Activated gamma-delta T cell treated with Interleukin-2 at 50 U/mL for 16 hours (primary cell): ENCODE measurements at regions not wholly inside any gene's neighbourhood (a gene's known extent, or its start where the extent isn't known, plus 50 kb on each side); places are given as distances from the start of the nearest gene placed in this dataset.
"Not testable (repeated sequence)": the region's sequence is repeated elsewhere in the genome, so short reads cannot be mapped to it uniquely, and the experiment has no call there.

Source experiments
- DNase-seq: peaks from one replicate; pipeline ENCODE4 v3.0.0-alpha.2; 2020

- no peak for DNase-seq
These were observed 1619.4 kb upstream of the SEL1L start for GRCh38 chr14:83153081-83153480.

GRCh38 chr14:83162361-83162929, 1628.8 kb upstream of the SEL1L start:
- DNase-seq = no peak

DNA sequence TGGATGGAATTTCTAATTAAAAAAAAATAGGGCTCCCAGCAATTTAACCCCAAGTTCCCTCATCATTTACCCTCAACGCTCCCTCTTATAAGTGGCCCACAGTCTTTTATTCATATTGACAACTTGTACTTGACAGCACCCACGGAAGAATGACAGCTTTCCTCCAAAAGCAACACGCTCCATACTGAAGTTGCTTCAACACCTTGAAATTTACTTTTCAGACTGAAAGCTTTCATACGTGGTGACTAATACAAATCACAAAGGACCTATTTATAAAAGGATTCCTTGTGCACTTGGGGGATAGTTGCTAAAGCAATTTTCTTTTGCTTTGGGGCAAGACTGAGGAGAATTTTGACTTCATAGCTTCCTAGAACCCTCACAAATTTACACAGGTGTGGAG, 1629.4 kb upstream of the SEL1L start:
- DNase-seq = no peak

DNA sequence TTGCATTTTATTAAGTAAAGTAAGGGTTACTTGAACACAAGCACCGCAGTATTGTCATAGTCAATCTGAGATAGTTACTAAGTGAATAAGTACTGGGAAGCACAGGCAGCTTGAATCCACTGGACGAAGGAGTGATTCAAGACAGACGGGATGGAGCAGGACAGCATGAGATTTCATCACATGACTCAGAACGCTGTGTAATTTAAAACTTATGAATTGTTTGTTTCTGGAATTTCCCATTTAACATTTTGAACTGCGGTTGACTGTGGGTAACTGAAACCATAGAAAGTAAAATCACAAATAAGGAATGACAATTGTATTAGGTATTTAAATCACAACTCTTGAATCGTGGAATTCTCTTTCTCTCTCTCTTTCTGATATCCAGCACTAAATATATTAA, 1630.4 kb upstream of the SEL1L start:
- no peak for DNase-seq

- DNase-seq = no peak
These were observed 1630.9 kb upstream of the SEL1L start for GRCh38 chr14:83164591-83164990.

- DNase-seq = no peak
These were observed 1636.5 kb upstream of the SEL1L start for GRCh38 chr14:83170165-83170564.

DNA sequence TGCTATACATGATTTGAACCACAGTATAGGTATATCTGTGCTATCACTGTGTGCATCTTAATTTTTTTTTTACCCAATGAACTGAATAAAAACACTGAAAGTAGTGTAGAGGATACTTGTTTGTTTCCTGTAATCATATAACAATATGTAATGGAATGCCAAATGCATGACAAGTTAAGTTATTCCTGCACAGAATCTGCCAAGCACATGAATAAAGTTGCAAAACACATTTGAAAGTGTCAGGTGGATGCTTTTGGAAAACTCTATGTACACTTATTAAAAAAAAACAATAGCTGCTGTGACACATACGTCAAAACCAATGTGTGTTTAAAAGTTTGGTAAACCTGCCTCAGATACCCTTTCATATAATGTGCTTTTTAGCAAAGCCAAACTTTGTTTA, 1638.1 kb upstream of the SEL1L start:
- no peak for DNase-seq

- DNase-seq = no peak
These were observed 1638.7 kb upstream of the SEL1L start for GRCh38 chr14:83172363-83172762.

- DNase-seq = no peak
These were observed 1640.0 kb upstream of the SEL1L start for GRCh38 chr14:83173687-83174086.

DNA sequence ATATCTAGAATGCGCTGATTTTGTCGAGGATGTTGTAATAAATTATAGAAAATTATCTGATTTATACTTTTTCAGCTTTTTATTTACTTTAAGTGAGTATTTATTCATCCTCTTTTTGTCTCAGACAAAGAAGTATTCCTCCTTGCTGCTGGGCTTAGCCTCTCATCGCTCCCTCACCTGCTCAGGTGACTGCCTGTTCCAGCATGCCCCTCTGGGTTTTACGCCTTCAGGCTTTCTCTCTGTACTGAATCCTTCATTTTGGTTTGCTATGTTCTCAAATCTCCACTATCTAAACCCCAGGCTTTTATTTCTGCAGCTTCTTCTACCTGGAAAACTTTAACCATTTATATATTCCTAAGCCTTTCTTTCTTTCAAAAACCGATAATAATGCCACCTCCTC, 1650.9 kb upstream of the SEL1L start:
- no peak for DNase-seq

DNA sequence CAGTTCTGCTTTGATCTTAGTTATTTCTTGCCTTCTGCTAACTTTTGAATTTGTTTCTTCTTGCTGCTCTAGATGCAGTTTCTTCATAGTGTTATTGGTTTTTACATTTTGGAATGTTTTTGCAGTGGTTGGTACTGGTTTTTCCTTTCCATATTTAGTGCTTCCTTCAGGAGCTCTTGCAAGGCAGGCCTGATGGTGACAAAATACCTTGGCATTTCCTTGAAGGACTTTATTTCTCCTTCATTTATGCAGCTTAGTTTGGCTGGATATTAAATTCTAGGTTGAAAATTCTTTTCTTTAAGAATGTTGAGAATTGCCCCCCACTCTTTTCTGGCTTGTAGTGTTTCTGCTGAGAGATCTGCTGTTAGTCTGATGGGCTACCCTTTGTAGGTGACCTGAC, 1654.7 kb upstream of the SEL1L start:
- not testable (repeated sequence) for DNase-seq

GRCh38 chr14:83196236-83196635, 1662.6 kb upstream of the SEL1L start:
- no peak for DNase-seq

- no peak for DNase-seq
These were observed 1663.6 kb upstream of the SEL1L start for GRCh38 chr14:83197271-83197670.

DNA sequence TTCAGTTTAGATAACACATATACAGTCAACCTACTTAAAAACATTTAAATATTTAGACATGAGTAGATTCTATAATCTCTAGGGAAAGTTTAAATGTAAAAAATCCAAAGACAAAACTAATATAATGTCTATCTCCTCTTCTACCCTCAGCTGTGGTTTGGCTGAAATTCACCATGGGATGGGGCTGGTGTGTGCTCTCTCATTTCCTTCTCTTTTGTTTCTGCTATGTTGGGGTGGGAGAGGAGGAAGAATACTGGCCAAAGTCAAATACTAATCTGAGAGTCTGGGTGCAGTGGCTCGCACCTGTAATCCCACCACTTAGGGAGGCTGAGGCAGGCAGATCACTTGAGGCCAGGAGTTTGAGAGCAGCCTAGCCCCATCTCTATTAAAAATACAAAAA, 1673.9 kb upstream of the SEL1L start:
- DNase-seq = no peak

GRCh38 chr14:83208341-83208740, 1674.7 kb upstream of the SEL1L start:
- no peak for DNase-seq

- no peak for DNase-seq
These were observed 1683.8 kb upstream of the SEL1L start for GRCh38 chr14:83217492-83217891.

DNA sequence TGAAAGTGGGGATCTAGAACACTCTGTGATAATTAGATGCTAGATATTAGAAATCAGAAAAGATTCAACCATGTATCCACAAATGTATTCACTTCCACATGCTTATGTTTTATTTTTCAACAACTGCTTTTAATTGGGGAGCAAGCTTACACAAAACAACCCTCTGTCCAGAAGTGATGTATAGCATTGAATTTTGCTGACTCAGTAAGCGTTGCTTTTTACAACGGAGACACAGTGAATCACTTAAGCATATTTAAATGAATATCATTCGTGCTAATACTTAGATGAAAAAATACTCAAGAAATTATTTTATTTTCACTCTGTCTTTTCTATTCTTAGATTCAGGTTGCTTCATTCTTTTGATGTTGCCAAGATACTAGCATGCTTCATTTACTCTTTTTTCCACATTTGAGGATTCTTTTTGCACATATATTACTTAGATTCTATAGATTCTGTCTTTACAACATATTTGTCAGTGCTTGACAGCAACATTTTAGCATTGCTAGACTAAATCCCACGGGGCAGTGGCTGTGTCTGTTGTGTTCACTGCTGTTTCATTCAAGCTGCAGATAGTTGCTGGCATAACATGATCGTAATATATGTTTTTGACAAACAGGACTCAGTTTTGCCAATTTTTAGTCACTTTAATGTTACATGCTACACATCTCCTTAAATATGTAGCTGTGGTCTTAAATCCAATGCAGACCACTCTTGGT, 1714.4 kb upstream of the SEL1L start:
- no peak for DNase-seq

GRCh38 chr14:83251402-83251801, 1717.7 kb upstream of the SEL1L start:
- no peak for DNase-seq

- no peak for DNase-seq
These were observed 1720.2 kb upstream of the SEL1L start for GRCh38 chr14:83253870-83254269.

GRCh38 chr14:83255015-83255726, 1721.5 kb upstream of the SEL1L start:
- no peak for DNase-seq

DNA sequence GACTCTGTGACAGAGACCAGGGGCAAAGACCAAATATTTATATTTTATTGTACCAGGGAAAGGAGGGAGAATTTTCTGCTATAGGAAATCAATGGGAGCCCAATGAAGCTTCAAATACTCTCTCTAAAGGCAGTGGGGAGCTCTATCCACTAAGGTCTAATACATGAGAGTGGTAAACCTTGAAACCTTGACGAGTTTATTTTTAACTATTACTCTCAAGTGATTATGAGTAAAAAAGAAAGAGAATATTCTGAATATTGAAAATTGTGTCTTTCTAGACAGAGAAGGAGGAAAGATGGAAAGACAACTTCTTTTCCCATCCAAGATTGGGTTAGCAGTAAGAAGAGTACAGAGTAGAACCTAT, 1722.1 kb upstream of the SEL1L start:
- DNase-seq = no peak

- no peak for DNase-seq
These were observed 1724.1 kb upstream of the SEL1L start for GRCh38 chr14:83257466-83258439.

- no peak for DNase-seq
These were observed 1727.1 kb upstream of the SEL1L start for GRCh38 chr14:83260751-83261150.
